ENCODE measurements at regions not wholly inside any gene's neighbourhood (a gene's known extent, or its start where the extent isn't known, plus 50 kb on each side); places are given as distances from the start of the nearest gene placed in this dataset.

DNA sequence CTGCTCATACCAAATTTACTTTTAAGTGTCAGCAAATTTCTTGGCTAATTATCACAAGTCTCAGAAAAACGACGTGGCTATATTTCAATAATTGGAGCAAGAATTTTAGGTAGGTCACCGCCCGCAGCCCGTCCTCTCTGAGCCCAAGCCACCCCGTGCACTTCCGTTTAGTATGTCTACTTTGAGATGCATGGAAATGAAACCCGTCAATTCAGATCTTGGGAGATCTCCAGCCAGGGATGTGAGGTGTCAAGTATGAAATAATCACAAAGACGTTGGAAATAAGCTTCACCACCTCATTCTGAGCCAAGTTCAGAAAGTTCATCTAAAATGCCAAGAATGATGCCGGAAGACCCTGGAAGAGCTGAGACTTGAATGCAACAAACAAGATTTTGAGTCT is 132.6 kb upstream of the IRF2BP2 start:
- no peaks in the 10 kb centered on the region for H3K27me3 Mint-ChIP-seq (ENCODE audit: insufficient read depth, unreplicated experiment)
- no peaks in the 10 kb centered on the region for H3K36me3 Mint-ChIP-seq (ENCODE audit: insufficient read depth, unreplicated experiment)
- ChIA-PET CTCF (interaction anchor here (1.7 kb wide), 1 partner anchor 11 kb away, joined by 5 read pairs; no protein-coding TSS in a partner anchor), POLR2A (interaction anchor here (0.6 to 1.6 kb wide), 3 partner anchors 11 to 103 kb away, joined by 3 read pairs; no protein-coding TSS in a partner anchor)
- no peak overlapping the region for H3K4me3 Mint-ChIP-seq (ENCODE audit: unreplicated experiment)
- no peak for TF ChIP-seq CTCF (IDR thresholded peaks at IDR 0.05; ENCODE audit: unreplicated experiment)
- no peak for DNase-seq (ENCODE audit: unreplicated experiment)
- no peak overlapping the region for H3K27ac Mint-ChIP-seq (ENCODE audit: low read depth, unreplicated experiment)
- peaks cover 11% of the 10 kb centered on the region for H3K4me1 Mint-ChIP-seq (ENCODE audit: insufficient read depth, unreplicated experiment)
- intact Hi-C loops (cut with micrococcal nuclease): no loop called here
- H3K9me3 Mint-ChIP-seq (ENCODE audit: unreplicated experiment): no peaks in the 10 kb centered on the region
- BruUV-seq (replicated peaks): no TSS peak

DNA sequence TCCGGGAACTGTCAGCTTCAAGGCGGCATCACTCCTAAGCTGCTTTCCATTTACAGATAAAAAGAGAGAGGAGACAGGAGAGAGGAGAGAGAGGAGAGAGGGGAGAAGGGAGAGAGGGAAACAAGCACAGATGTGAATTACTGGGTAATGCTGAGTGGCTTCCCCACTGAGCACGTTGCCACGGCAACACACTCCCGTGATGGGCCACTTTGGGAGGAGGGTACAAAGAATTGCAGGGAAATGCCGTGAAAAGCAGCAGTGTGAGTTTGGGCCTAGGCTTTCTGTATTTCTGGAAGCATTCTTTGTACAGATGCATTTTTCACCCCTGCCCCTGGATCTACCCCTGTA is 128.0 kb upstream of the IRF2BP2 start:
- Mint-ChIP-seq H3K27ac (ENCODE audit: low read depth, unreplicated experiment) (no peak overlapping the region), H3K36me3 (ENCODE audit: insufficient read depth, unreplicated experiment) (no peaks in the 10 kb centered on the region), H3K4me3 (ENCODE audit: unreplicated experiment) (no peak overlapping the region), H3K9me3 (ENCODE audit: unreplicated experiment) (no peaks in the 10 kb centered on the region), H3K4me1 (ENCODE audit: insufficient read depth, unreplicated experiment) (peaks cover 5% of the 10 kb centered on the region), H3K27me3 (ENCODE audit: insufficient read depth, unreplicated experiment) (no peaks in the 10 kb centered on the region)
- intact Hi-C loops (cut with micrococcal nuclease): no loop called here
- no TSS peak for BruUV-seq (replicated peaks)
- TF ChIP-seq CTCF (IDR thresholded peaks at IDR 0.05; ENCODE audit: unreplicated experiment): no peak
- DNase-seq (ENCODE audit: unreplicated experiment): no peak
- CTCF ChIA-PET: interaction anchor here (0.7 to 1.2 kb wide), 2 partner anchors 12 to 34 kb away, joined by 3 to 4 read pairs; no protein-coding TSS in a partner anchor
- POLR2A ChIA-PET: interaction anchor here (0.6 to 1.9 kb wide), 3 partner anchors 10 to 436 kb away, joined by 3 to 15 read pairs (median 4); no protein-coding TSS in a partner anchor

DNA sequence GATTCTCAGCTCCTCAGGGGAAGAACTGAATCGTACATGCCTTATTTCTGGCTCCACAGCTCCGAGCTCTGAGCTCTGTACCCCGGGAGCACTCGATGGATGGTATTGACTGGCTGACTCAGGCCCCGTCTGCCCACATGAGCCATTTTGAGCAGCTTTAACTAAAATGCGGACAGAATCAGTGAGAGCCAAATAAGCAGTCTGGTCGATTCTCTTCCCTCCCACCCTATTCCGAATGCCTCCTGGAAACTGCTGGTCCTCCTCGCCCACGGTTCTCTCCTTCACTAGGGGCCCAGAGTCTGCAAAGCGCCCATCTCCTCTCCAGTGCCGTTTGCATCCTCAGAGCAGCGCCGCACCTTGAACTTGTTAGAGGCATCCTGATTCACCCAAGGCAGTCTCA is 125.9 kb upstream of the IRF2BP2 start:
- Mint-ChIP-seq H3K9me3 (ENCODE audit: unreplicated experiment) (no peaks in the 10 kb centered on the region), H3K27me3 (ENCODE audit: insufficient read depth, unreplicated experiment) (no peaks in the 10 kb centered on the region), H3K36me3 (ENCODE audit: insufficient read depth, unreplicated experiment) (no peaks in the 10 kb centered on the region), H3K4me3 (ENCODE audit: unreplicated experiment) (no peak overlapping the region), H3K27ac (ENCODE audit: low read depth, unreplicated experiment) (no peak overlapping the region), H3K4me1 (ENCODE audit: insufficient read depth, unreplicated experiment) (peaks cover 21% of the 10 kb centered on the region)
- BruUV-seq (replicated peaks): no TSS peak
- TF ChIP-seq CTCF (IDR thresholded peaks at IDR 0.05; ENCODE audit: unreplicated experiment): no peak
- CTCF ChIA-PET: interaction anchor here (3.2 kb wide), 1 partner anchor 12 kb away, joined by 8 read pairs; no protein-coding TSS in a partner anchor
- POLR2A ChIA-PET: interaction anchor here (1.0 to 1.1 kb wide), 4 partner anchors 8 to 105 kb away, joined by 3 to 7 read pairs (median 4); no protein-coding TSS in a partner anchor
- intact Hi-C loops (cut with micrococcal nuclease): no loop called here
- no peak for DNase-seq (ENCODE audit: unreplicated experiment)

DNA sequence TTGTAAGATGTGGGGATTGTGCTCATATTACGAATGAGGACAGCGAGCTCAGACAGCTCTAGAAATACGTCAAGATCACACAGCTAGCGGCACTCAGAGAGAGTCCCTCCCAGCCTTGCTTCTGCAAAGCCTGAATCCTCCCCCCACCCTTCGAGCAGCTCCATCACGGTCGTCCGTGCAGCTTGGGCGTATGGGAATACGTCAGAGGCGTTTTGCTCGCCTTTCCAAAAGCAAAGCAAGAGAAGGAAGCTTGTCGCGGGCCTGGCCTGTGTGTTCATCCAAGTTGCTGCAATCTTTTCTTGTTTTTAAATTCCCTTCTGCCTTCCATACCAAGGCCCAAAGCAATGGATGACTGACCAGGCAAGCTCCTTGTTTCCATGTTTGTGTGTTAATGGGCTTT is 125.5 kb upstream of the IRF2BP2 start:
- intact Hi-C loops (cut with micrococcal nuclease): no loop called here
- no peak overlapping the region for H3K4me3 Mint-ChIP-seq (ENCODE audit: unreplicated experiment)
- TF ChIP-seq CTCF (IDR thresholded peaks at IDR 0.05; ENCODE audit: unreplicated experiment): no peak
- H3K36me3 Mint-ChIP-seq (ENCODE audit: insufficient read depth, unreplicated experiment): no peaks in the 10 kb centered on the region
- no peaks in the 10 kb centered on the region for H3K27me3 Mint-ChIP-seq (ENCODE audit: insufficient read depth, unreplicated experiment)
- H3K9me3 Mint-ChIP-seq (ENCODE audit: unreplicated experiment): no peaks in the 10 kb centered on the region
- no TSS peak for BruUV-seq (replicated peaks)
- peaks cover 24% of the 10 kb centered on the region for H3K4me1 Mint-ChIP-seq (ENCODE audit: insufficient read depth, unreplicated experiment)
- ChIA-PET POLR2A (interaction anchor here (1.0 to 1.1 kb wide), 4 partner anchors 8 to 104 kb away, joined by 3 to 7 read pairs (median 4); no protein-coding TSS in a partner anchor), CTCF (interaction anchor here (3.2 kb wide), 1 partner anchor 11 kb away, joined by 8 read pairs; no protein-coding TSS in a partner anchor)
- no peak for DNase-seq (ENCODE audit: unreplicated experiment)
- H3K27ac Mint-ChIP-seq (ENCODE audit: low read depth, unreplicated experiment): no peak overlapping the region
